Testis (tissue), 2 donors: ENCODE measurements at regions not wholly inside any gene's neighbourhood (a gene's known extent, or its start where the extent isn't known, plus 50 kb on each side); places are given as distances from the start of the nearest gene placed in this dataset.

Source experiments
- DNase-seq: peaks from one replicate; pipeline ENCODE4 v3.0.0-alpha.2; 2019
- H3K27ac ChIP-seq, 2 donors: fragments of 200-600 bp; sonication (generic); one replicate each; pipeline ENCODE4 v1.5.1; 2019
- H3K27me3 ChIP-seq: fragments of 200-600 bp; sonication (generic); one replicate; pipeline ENCODE4 v1.5.1; 2019
- H3K36me3 ChIP-seq: fragments of 200-600 bp; sonication (generic); one replicate; pipeline ENCODE4 v1.5.1; 2017; ENCODE audit warnings: low read depth; ENCODE audit errors: missing control alignments
- H3K4me1 ChIP-seq: fragments of 200-600 bp; sonication (generic); one replicate; pipeline ENCODE4 v1.5.1; 2019
- H3K4me3 ChIP-seq, 2 donors: fragments of 200-600 bp; sonication (generic); one replicate each; pipeline ENCODE4 v1.5.1; 2017 to 2019
- H3K9me3 ChIP-seq: fragments of 200-600 bp; sonication (generic); one replicate; pipeline ENCODE4 v1.5.1; 2017
- CTCF ChIP-seq, 3 experiments: fragments of 450-650 bp in 2 of 3; fragments of 200-600 bp in 1 of 3; sonication (generic) in 1 of 3; IDR thresholded peaks; one replicate each; pipeline ENCODE4 v1.5.1; 2016 to 2019; ENCODE audit warnings: antibody characterized with exemption in 3 of 3, mild to moderate bottlenecking in 2 of 3, moderate library complexity in 1 of 3
- POLR2A ChIP-seq: fragments of 450-650 bp; IDR thresholded peaks from one replicate; pipeline ENCODE4 v1.6.1; 2017; ENCODE audit warnings: antibody characterized with exemption, mild to moderate bottlenecking, moderate library complexity
- WGBS, 2 donors: methylation state at CpG; one replicate each; pipeline ENCODE4 v1.1.5; 2018; 5-methylcytosine and 5-hydroxymethylcytosine counted together
- intact Hi-C: fragments of 100-400 bp; cut with DNase I; formaldehyde crosslinking; loops from one replicate; pipeline ENCODE4 v1.15.1; 2023; ENCODE audit warnings: low total_unique reads

DNA sequence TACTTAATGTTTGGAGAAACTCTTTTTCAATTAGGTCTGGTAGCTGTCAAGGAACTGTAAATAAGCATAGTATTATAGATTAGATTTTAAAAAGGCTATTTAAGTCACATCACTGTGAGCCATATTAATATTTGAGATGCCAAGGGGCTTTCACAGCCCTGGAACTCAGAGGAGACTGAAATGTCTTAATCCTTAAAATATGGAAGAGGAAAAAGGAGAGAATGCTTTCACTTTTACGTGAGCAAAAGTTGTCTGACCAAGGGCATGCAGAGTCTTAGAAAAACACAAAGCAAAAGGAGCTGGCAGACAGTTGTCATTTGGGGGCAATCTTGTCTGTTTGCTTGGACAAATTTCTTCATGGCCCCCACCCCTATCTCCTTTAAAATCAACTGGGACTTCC, 253.2 kb upstream of the IGFBP7 start:
- no peak overlapping the region for H3K4me3 ChIP-seq
- TF ChIP-seq POLR2A (no peak), CTCF (IDR thresholded peaks at IDR 0.05) (no peak)
- DNase-seq: no peak
- H3K27ac ChIP-seq: no peak overlapping the region
- 64 to 72% methylated on average over 1 of the region's 1 CpG for WGBS, 2 donors
- intact Hi-C loops: no loop called here
- H3K36me3 ChIP-seq: no peaks in the 10 kb centered on the region
- H3K9me3 ChIP-seq: no peaks in the 10 kb centered on the region
- no peaks in the 10 kb centered on the region for H3K27me3 ChIP-seq
- no peaks in the 10 kb centered on the region for H3K4me1 ChIP-seq

GRCh38 chr4:57360681-57361080, 250.5 kb upstream of the IGFBP7 start:
- H3K27me3 ChIP-seq: no peaks in the 10 kb centered on the region
- H3K27ac ChIP-seq: no peak overlapping the region
- DNase-seq: no peak
- H3K9me3 ChIP-seq: no peaks in the 10 kb centered on the region
- H3K4me1 ChIP-seq: no peaks in the 10 kb centered on the region
- TF ChIP-seq CTCF (IDR thresholded peaks at IDR 0.05) (no peak), POLR2A (no peak)
- no peak overlapping the region for H3K4me3 ChIP-seq
- intact Hi-C loops: no loop called here
- H3K36me3 ChIP-seq: no peaks in the 10 kb centered on the region
- WGBS, 2 donors: 77 to 85% methylated on average over 2 of the region's 2 CpGs

GRCh38 chr4:57355101-57355665, 245.0 kb upstream of the IGFBP7 start:
- H3K27ac ChIP-seq: no peak overlapping the region
- WGBS, 2 donors: 90 to 91% methylated on average over 4 of the region's 4 CpGs
- no peaks in the 10 kb centered on the region for H3K9me3 ChIP-seq
- H3K4me1 ChIP-seq: no peaks in the 10 kb centered on the region
- H3K4me3 ChIP-seq: no peak overlapping the region
- TF ChIP-seq POLR2A (no peak), CTCF (IDR thresholded peaks at IDR 0.05) (no peak)
- intact Hi-C loops: no loop called here
- no peaks in the 10 kb centered on the region for H3K27me3 ChIP-seq
- no peaks in the 10 kb centered on the region for H3K36me3 ChIP-seq
- DNase-seq: no peak

DNA sequence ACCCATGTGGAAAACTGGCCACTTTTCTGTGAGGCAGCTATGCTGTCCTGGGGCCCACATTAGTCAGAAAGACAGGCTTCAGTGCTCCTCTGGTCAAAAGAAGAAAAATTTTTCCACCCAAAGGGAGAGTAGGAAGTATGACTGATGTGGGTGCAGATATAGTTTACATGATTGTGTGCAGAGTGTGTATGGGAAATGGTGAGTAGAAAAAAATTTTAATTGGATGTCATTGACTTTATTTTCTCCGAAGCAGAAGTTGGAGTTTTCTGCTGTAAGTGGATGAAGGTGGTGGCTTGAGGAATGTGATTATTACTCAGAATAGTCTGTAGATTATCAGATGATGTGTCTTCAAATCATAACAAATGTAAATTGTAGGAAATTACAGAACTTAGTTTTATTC, 241.5 kb upstream of the IGFBP7 start:
- TF ChIP-seq CTCF (IDR thresholded peaks at IDR 0.05): no peak
- TF ChIP-seq POLR2A: no peak
- WGBS, 2 donors: 83 to 92% methylated on average over 1 of the region's 1 CpG

GRCh38 chr4:57344296-57344695, 234.1 kb upstream of the IGFBP7 start:
- H3K4me1 ChIP-seq: no peaks in the 10 kb centered on the region
- no peak for DNase-seq
- intact Hi-C loops: no loop called here
- no peak for TF ChIP-seq POLR2A
- 54 to 60% methylated on average over 2 of the region's 2 CpGs for WGBS, 2 donors
- H3K9me3 ChIP-seq: no peaks in the 10 kb centered on the region
- no peaks in the 10 kb centered on the region for H3K36me3 ChIP-seq
- H3K27me3 ChIP-seq: no peaks in the 10 kb centered on the region
- no peak overlapping the region for H3K4me3 ChIP-seq
- H3K27ac ChIP-seq: no peak overlapping the region

More for the DNA sequence above, 241.5 kb upstream of the IGFBP7 start:
- intact Hi-C loops: no loop called here
- Histone ChIP-seq H3K4me1 (no peaks in the 10 kb centered on the region), H3K36me3 (no peaks in the 10 kb centered on the region), H3K9me3 (no peaks in the 10 kb centered on the region), H3K27ac (no peak overlapping the region), H3K4me3 (no peak overlapping the region), H3K27me3 (no peaks in the 10 kb centered on the region)
- DNase-seq: no peak
